Kidney epithelial cell (primary cell): ENCODE measurements at regions not wholly inside any gene's neighbourhood (a gene's known extent, or its start where the extent isn't known, plus 50 kb on each side); places are given as distances from the start of the nearest gene placed in this dataset.
A peak's percentile ranks its signal among the peaks of the same experiment; 100 is the strongest.

Experiments used
- DNase-seq: peaks from one replicate; pipeline ENCODE4 v3.0.0-alpha.2; 2010; ENCODE audit warnings: low read depth
- H3K27me3 ChIP-seq: 2 replicates; pipeline ENCODE4 v1.6.0; 2011; ENCODE audit warnings: low read length; ENCODE audit not compliant: control insufficient read depth, insufficient read depth
- H3K36me3 ChIP-seq: 2 replicates; pipeline ENCODE4 v1.5.1; 2011; ENCODE audit warnings: low read length; ENCODE audit not compliant: control insufficient read depth, insufficient read depth
- H3K4me3 ChIP-seq: 2 replicates; pipeline ENCODE4 v1.5.1; 2011; ENCODE audit warnings: low read depth, mild to moderate bottlenecking, control low read depth, low read length
- CTCF ChIP-seq: IDR thresholded peaks from 2 replicates; pipeline ENCODE4 v1.5.1; 2011; ENCODE audit warnings: mild to moderate bottlenecking, moderate library complexity, low read length, control low read depth, inconsistent platforms; ENCODE audit not compliant: insufficient read depth, poor library complexity, severe bottlenecking

GRCh38 chr3:150194513-150194912 lies 213.6 kb upstream of the TSC22D2 start:
- Histone ChIP-seq H3K27me3 (no peaks in the 10 kb centered on the region), H3K4me3 (no peak overlapping the region), H3K36me3 (no peaks in the 10 kb centered on the region)
- DNase-seq: no peak
- no peak for TF ChIP-seq CTCF

- no peak for DNase-seq
- no peak overlapping the region for H3K4me3 ChIP-seq
- no peak for TF ChIP-seq CTCF
Measured at GRCh38 chr3:150184426-150185071, 213.9 kb upstream of the PFN2 start.

GRCh38 chr3:150183678-150184425 lies 213.2 kb upstream of the PFN2 start:
- Histone ChIP-seq H3K27me3 (no peaks in the 10 kb centered on the region), H3K4me3 (peak overlapping the region; percentile 36), H3K36me3 (no peaks in the 10 kb centered on the region)
- peak; percentile 32 for DNase-seq
- TF ChIP-seq CTCF: peak; percentile 66

More at GRCh38 chr3:150184426-150185071, 213.9 kb upstream of the PFN2 start:
- H3K36me3 ChIP-seq: no peaks in the 10 kb centered on the region
- no peaks in the 10 kb centered on the region for H3K27me3 ChIP-seq

GRCh38 chr3:150180334-150180733 lies 209.6 kb upstream of the PFN2 start:
- no peak overlapping the region for H3K4me3 ChIP-seq
- H3K27me3 ChIP-seq: no peaks in the 10 kb centered on the region
- no peak for DNase-seq
- H3K36me3 ChIP-seq: no peaks in the 10 kb centered on the region
- TF ChIP-seq CTCF: no peak

GRCh38 chr3:150179330-150179729 lies 208.6 kb upstream of the PFN2 start:
- no peak for DNase-seq
- H3K36me3 ChIP-seq: no peaks in the 10 kb centered on the region
- TF ChIP-seq CTCF: no peak
- no peak overlapping the region for H3K4me3 ChIP-seq
- no peaks in the 10 kb centered on the region for H3K27me3 ChIP-seq
